ENCODE measurements at regions not wholly inside any gene's neighbourhood (a gene's known extent, or its start where the extent isn't known, plus 50 kb on each side); places are given as distances from the start of the nearest gene placed in this dataset.
A peak's percentile ranks its signal among the peaks of the same experiment; 100 is the strongest.

DNA sequence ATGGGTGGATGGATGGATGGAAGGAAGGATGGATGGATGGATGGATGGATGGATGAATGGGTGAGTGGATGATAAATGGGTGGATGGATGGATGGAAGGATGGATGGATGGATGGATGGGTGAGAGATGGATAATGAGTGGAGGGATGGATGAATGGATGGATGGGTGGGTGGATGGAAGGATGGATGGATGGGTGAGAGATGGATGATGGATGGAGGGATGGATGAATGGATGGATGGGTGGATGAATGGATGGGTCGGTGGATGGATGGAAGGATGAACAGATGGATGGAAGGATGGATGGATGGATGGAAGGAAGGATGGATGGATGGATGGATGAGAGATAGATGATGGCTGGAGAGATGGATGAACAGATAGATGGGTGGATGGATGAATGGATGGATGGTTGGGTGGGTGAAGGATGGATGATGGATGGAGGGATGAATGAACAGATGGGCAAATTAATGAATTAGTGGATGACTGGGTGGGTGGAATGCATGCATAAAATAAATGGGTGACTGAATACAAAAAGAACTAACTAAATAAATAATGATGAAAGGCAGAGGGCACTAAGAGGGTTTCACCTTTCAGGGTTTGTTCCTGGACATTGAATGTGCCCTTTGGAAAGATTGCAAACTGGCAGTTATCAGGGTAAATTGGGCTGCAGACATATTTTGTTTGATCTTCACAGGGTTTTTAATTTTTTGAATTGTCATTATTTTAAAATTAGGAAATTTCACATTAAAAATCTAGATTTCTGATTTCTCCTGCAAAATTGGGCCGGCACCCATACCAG lies 50.9 kb upstream of the PTPN1 start:
- ATAC-seq (no peak), DNase-seq (no peak)
- H3K4me1 ChIP-seq, result peaks cover 16 to 21% of the 10 kb centered on the region in 2 donors
- intact Hi-C loops (cut with DNase I; ENCODE audit: low total_unique reads), result no loop called here
- no peaks in the 10 kb centered on the region for H3K27me3 ChIP-seq
- TF ChIP-seq, protein P1, sequence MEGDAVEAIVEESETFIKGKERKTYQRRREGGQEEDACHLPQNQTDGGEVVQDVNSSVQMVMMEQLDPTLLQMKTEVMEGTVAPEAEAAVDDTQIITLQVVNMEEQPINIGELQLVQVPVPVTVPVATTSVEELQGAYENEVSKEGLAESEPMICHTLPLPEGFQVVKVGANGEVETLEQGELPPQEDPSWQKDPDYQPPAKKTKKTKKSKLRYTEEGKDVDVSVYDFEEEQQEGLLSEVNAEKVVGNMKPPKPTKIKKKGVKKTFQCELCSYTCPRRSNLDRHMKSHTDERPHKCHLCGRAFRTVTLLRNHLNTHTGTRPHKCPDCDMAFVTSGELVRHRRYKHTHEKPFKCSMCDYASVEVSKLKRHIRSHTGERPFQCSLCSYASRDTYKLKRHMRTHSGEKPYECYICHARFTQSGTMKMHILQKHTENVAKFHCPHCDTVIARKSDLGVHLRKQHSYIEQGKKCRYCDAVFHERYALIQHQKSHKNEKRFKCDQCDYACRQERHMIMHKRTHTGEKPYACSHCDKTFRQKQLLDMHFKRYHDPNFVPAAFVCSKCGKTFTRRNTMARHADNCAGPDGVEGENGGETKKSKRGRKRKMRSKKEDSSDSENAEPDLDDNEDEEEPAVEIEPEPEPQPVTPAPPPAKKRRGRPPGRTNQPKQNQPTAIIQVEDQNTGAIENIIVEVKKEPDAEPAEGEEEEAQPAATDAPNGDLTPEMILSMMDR (IDR thresholded peaks at IDR 0.05 in 4 of 5, conservative IDR thresholded peaks at IDR 0.05 in 1 of 5), result no peak
- TF ChIP-seq POLR2A (IDR thresholded peaks at IDR 0.05), result no peak
- peak overlapping the region in 1 of 4 donors; percentile 79 for H3K27ac ChIP-seq
- H3K9me3 ChIP-seq, result no peaks in the 10 kb centered on the region
- H3K4me3 ChIP-seq, result no peak overlapping the region
- no peaks in the 10 kb centered on the region for H3K36me3 ChIP-seq
- in situ Hi-C loops (cut with MboI; ENCODE audit: low sequenced_read_pairs in 4 of 4), result loop anchor here in 2 of 4 donors (5.0 to 25.0 kb wide), 2 partner anchors 57 to 172 kb away; no protein-coding TSS in a partner anchor

DNA sequence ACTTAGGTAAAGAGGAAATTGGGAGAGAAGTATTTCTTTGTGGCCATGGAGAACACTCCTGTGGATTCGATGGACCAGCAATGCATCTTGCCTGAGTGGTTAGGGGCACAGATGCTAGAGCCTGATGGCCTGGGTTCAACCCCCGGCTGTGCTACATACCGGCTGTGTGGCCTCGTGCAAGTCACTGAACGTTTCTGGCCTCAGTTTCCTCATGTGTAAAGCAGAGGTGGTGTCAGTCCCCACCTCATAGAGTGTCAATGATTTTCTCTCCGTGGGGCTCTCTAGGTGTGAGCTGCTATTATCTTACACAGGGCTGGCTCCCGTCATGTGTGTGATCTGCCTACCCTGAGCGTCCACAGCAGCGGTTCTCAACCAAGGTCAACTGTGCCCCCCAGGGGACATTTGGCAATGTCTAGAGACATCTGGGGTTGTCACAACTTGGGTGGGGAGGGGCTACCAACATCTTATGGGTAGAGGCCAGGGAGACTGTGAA lies 50.0 kb upstream of the PTPN1 start:
- DNase-seq (no peak), ATAC-seq (peak; percentile 3 to 28)
- in situ Hi-C loops (cut with MboI; ENCODE audit: low sequenced_read_pairs in 4 of 4) (loop anchor here (5.0 to 25.0 kb wide), 6 partner anchors 58 to 273 kb away; no protein-coding TSS in a partner anchor), intact Hi-C loops (cut with DNase I; ENCODE audit: low total_unique reads) (loop anchor here (1.0 to 10.0 kb wide), 7 partner anchors 60 to 345 kb away; partner anchors contain the start of gene UBE2V1)
- H3K27me3 ChIP-seq, result no peaks in the 10 kb centered on the region
- H3K36me3 ChIP-seq, result no peaks in the 10 kb centered on the region
- H3K4me3 ChIP-seq, result no peak overlapping the region
- H3K4me1 ChIP-seq, result peaks cover 18 to 21% of the 10 kb centered on the region in 2 donors
- no peak for TF ChIP-seq POLR2A (IDR thresholded peaks at IDR 0.05)
- TF ChIP-seq, protein P1 (IDR thresholded peaks at IDR 0.05 in 4 of 5, conservative IDR thresholded peaks at IDR 0.05 in 1 of 5), result no peak
- H3K9me3 ChIP-seq, result no peaks in the 10 kb centered on the region
- H3K27ac ChIP-seq, result peak overlapping the region; percentile 68 to 80 (median 78)

Data from gastrocnemius medialis (tissue), 4 donors.